OCI-LY1 (cell line): ENCODE measurements at regions not wholly inside any gene's neighbourhood (a gene's known extent, or its start where the extent isn't known, plus 50 kb on each side); places are given as distances from the start of the nearest gene placed in this dataset.

Experiments used
- H2AFZ ChIP-seq: fragments of 200-600 bp; sonication (generic), shearing (Covaris generic); 2 replicates; pipeline ENCODE4 v1.6.0; 2014; ENCODE audit warnings: antibody characterized with exemption, mild to moderate bottlenecking, low read length
- H3F3A ChIP-seq: fragments of 200-600 bp; sonication (generic), shearing (Covaris generic); 2 replicates; pipeline ENCODE4 v1.6.0; 2014; ENCODE audit warnings: mild to moderate bottlenecking, antibody characterized with exemption, low read length, moderate library complexity; ENCODE audit not compliant: insufficient read depth
- H3K27ac ChIP-seq: fragments of 200-600 bp; sonication (generic); 2 replicates; pipeline ENCODE4 v1.5.1; 2014; ENCODE audit warnings: low read length, mixed run types, mild to moderate bottlenecking, low read depth; ENCODE audit not compliant: poor library complexity, severe bottlenecking
- H3K27me3 ChIP-seq: fragments of 200-600 bp; sonication (generic); 2 replicates; pipeline ENCODE4 v1.6.0; 2014; ENCODE audit warnings: antibody characterized with exemption, mild to moderate bottlenecking, low read length, moderate library complexity; ENCODE audit not compliant: insufficient read depth
- H3K36me3 ChIP-seq: fragments of 200-600 bp; sonication (generic); 2 replicates; pipeline ENCODE4 v1.6.1; 2014; ENCODE audit warnings: mild to moderate bottlenecking, antibody characterized with exemption, low read length, moderate library complexity, mixed read lengths; ENCODE audit not compliant: insufficient read depth
- H3K4me1 ChIP-seq: fragments of 200-600 bp; sonication (generic); 2 replicates; pipeline ENCODE4 v1.5.1; 2014; ENCODE audit warnings: mild to moderate bottlenecking, low read length, moderate library complexity; ENCODE audit not compliant: insufficient read depth, severe bottlenecking
- H3K4me2 ChIP-seq: fragments of 200-600 bp; sonication (generic), shearing (Covaris generic); 2 replicates; pipeline ENCODE4 v1.6.1; 2014; ENCODE audit warnings: low read length
- H3K4me3 ChIP-seq: fragments of 200-600 bp; sonication (generic); 2 replicates; pipeline ENCODE4 v1.5.1; 2014; ENCODE audit warnings: low read length, low read depth, mild to moderate bottlenecking, mixed read lengths; ENCODE audit not compliant: poor library complexity, severe bottlenecking
- H3K79me2 ChIP-seq: fragments of 200-600 bp; shearing (Covaris generic); 2 replicates; pipeline ENCODE4 v1.6.1; 2016; ENCODE audit warnings: mixed run types, low read length, mixed read lengths; ENCODE audit not compliant: insufficient read depth
- H3K9ac ChIP-seq: fragments of 200-600 bp; sonication (generic), shearing (Covaris generic); 2 replicates; pipeline ENCODE4 v1.6.1; 2014; ENCODE audit warnings: mild to moderate bottlenecking, low read length, mixed read lengths
- H3K9me2 ChIP-seq: fragments of 200-600 bp; sonication (generic), shearing (Covaris generic); 2 replicates; pipeline ENCODE4 v1.6.1; 2014; ENCODE audit warnings: low read depth, mild to moderate bottlenecking, low read length, mixed read lengths
- H3K9me3 ChIP-seq: fragments of 200-600 bp; shearing (Covaris generic); 2 replicates; pipeline ENCODE4 v1.6.1; 2014; ENCODE audit warnings: low read length, mixed read lengths
- H4K20me1 ChIP-seq: fragments of 200-600 bp; sonication (generic), shearing (Covaris generic); 2 replicates; pipeline ENCODE4 v1.6.0; 2016; ENCODE audit warnings: mild to moderate bottlenecking, low read length; ENCODE audit not compliant: insufficient read depth
- EZH2 ChIP-seq: fragments of 200-600 bp; sonication (generic), shearing (Covaris generic); IDR thresholded peaks from 2 replicates; pipeline ENCODE4 v1.8.0; 2017; ENCODE audit warnings: borderline replicate concordance, mixed run types, mild to moderate bottlenecking, antibody characterized with exemption, low read length, moderate library complexity, mixed read lengths
- TF ChIP-seq, protein P1 (sequence below): fragments of 200-600 bp; sonication (generic), shearing (Covaris generic); IDR thresholded peaks from 2 replicates; pipeline ENCODE4 v1.5.1; 2017; ENCODE audit warnings: mild to moderate bottlenecking, antibody characterized with exemption, low read length, moderate library complexity, mixed read lengths

DNA sequence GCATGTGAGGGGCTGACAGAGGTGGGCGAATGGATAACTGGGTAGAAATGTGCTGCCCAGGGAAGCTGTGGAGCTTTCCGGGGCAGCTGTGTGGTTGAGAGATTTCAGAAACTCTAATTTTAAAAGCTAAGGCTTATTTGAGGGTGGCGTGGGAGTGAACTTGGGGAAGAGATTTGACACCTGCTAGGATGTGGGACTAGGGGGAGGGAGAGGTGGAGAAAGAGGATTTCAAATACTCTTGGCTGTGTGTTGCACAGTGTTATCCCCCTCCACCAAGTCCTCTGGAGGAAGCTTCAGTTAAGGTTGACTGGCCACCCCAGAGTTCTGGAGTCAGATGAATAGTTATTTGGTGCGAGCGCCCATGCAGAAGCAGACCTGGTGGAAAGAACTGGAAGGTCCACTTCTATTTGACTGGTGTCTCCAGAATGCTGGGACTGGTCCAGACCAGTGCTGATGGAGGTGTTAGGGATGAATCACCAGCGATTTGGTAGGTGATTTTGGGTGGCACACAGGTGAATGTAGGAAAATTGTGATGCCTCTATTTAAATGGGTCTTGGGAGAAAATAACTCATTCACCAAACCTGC, 72.8 kb upstream of the ALX4 start:
- Histone ChIP-seq H3F3A (no peaks in the 10 kb centered on the region), H3K9me2 (no peaks in the 10 kb centered on the region), H3K4me3 (no peak overlapping the region), H2AFZ (no peak overlapping the region), H3K36me3 (no peaks in the 10 kb centered on the region), H3K9me3 (no peaks in the 10 kb centered on the region), H3K27ac (no peak overlapping the region), H3K27me3 (no peaks in the 10 kb centered on the region), H3K9ac (no peak overlapping the region), H3K4me2 (no peak overlapping the region), H4K20me1 (no peaks in the 10 kb centered on the region), H3K4me1 (no peaks in the 10 kb centered on the region), H3K79me2 (no peaks in the 10 kb centered on the region)
- TF ChIP-seq EZH2 = no peak
- TF ChIP-seq, protein P1, sequence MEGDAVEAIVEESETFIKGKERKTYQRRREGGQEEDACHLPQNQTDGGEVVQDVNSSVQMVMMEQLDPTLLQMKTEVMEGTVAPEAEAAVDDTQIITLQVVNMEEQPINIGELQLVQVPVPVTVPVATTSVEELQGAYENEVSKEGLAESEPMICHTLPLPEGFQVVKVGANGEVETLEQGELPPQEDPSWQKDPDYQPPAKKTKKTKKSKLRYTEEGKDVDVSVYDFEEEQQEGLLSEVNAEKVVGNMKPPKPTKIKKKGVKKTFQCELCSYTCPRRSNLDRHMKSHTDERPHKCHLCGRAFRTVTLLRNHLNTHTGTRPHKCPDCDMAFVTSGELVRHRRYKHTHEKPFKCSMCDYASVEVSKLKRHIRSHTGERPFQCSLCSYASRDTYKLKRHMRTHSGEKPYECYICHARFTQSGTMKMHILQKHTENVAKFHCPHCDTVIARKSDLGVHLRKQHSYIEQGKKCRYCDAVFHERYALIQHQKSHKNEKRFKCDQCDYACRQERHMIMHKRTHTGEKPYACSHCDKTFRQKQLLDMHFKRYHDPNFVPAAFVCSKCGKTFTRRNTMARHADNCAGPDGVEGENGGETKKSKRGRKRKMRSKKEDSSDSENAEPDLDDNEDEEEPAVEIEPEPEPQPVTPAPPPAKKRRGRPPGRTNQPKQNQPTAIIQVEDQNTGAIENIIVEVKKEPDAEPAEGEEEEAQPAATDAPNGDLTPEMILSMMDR = no peak

DNA sequence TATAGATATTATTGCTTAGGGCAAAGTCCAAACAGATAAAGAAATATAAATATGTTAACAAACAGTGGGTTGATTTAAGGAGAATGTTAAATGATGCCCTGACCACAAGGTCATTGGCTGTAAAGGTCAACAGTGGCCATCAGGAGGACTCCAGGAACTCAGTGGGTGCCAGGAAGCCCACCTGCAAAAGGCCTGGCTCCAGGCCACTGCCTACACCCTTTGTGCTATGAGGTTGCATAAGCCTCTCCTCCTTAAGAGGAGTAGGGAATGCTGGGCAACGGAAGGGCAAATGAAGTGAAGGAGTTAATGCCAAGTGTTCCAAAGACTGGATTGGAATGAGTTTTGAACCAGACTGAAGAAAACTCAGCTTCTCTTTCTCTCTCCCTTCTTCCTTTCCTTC, 73.3 kb upstream of the ALX4 start:
- TF ChIP-seq EZH2 = no peak
- TF ChIP-seq, protein P1 = no peak
- Histone ChIP-seq H3K27ac (no peak overlapping the region), H2AFZ (no peak overlapping the region), H3K9me3 (no peaks in the 10 kb centered on the region), H3K4me3 (no peak overlapping the region), H3K27me3 (no peaks in the 10 kb centered on the region), H3K9me2 (no peaks in the 10 kb centered on the region), H3K4me1 (no peaks in the 10 kb centered on the region), H3K36me3 (no peaks in the 10 kb centered on the region), H3K9ac (no peak overlapping the region), H3F3A (no peaks in the 10 kb centered on the region), H4K20me1 (no peaks in the 10 kb centered on the region), H3K4me2 (no peak overlapping the region), H3K79me2 (no peaks in the 10 kb centered on the region)

DNA sequence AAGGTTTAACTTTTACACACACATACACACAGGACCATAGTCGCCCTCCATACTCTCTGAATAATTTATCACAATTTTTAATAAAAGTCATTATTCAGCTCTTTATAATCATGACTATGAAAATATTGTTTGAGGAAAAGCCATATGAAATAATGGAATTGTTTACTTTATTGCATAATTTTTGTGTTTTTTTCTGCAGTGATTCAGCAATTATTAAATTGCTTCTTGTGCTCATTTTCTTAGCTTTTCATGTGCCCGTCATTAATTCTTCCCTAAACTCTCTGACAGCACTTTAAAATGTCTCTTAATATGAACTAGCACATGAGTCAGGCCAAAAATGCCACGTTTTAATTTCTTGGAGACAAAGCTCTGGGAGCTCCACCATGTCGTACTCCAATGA, 77.5 kb upstream of the ALX4 start:
- Histone ChIP-seq H3F3A (no peaks in the 10 kb centered on the region), H3K4me2 (no peak overlapping the region), H3K4me3 (no peak overlapping the region), H3K9me2 (no peaks in the 10 kb centered on the region), H3K4me1 (no peaks in the 10 kb centered on the region), H3K9ac (no peak overlapping the region), H3K36me3 (no peaks in the 10 kb centered on the region), H3K27me3 (no peaks in the 10 kb centered on the region), H2AFZ (no peak overlapping the region), H3K79me2 (no peaks in the 10 kb centered on the region), H3K27ac (no peak overlapping the region), H3K9me3 (0 out of 2 replicates have a peak, but pooled peaks cover 3% of the 10 kb centered on the region), H4K20me1 (no peaks in the 10 kb centered on the region)
- no peak for TF ChIP-seq EZH2

DNA sequence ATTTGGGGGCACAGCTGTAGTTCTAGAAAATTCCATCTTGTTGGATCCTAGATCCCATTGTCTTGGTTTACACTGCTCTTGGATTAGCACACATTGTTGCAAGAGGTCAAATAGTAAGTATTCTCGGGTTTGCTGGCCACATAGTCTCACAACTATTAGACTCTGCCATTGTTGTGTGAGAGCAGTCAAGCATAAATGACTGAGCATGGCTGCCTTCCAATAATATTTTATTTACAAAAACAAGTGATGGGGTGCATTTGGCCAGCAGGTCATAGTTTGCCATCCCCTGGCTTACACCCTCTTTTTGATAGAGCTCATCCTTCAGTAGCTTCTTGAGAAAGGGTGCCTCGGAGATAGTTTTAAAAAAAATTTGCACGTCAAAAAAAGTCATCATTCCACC, 77.9 kb upstream of the ALX4 start:
- Histone ChIP-seq H3K27me3 (no peaks in the 10 kb centered on the region), H3K9me3 (0 out of 2 replicates have a peak, but pooled peaks cover 3% of the 10 kb centered on the region), H2AFZ (no peak overlapping the region), H3K36me3 (no peaks in the 10 kb centered on the region), H3F3A (no peaks in the 10 kb centered on the region), H3K4me1 (no peaks in the 10 kb centered on the region), H3K79me2 (no peaks in the 10 kb centered on the region), H3K27ac (no peak overlapping the region), H4K20me1 (no peaks in the 10 kb centered on the region), H3K9ac (no peak overlapping the region), H3K9me2 (no peaks in the 10 kb centered on the region), H3K4me2 (no peak overlapping the region), H3K4me3 (no peak overlapping the region)
- TF ChIP-seq EZH2 = no peak
- TF ChIP-seq, protein P1 = no peak
